ENCODE measurements at regions not wholly inside any gene's neighbourhood (a gene's known extent, or its start where the extent isn't known, plus 50 kb on each side); places are given as distances from the start of the nearest gene placed in this dataset.

GRCh38 chr3:24773798-24774197 is 279.1 kb upstream of the THRB start:
- DNase-seq, result peak; percentile 44

- DNase-seq, result no peak
Measured at GRCh38 chr3:24780991-24781390, 286.3 kb upstream of the THRB start.

- DNase-seq, result no peak
Measured at GRCh38 chr3:24781454-24781853, 286.8 kb upstream of the THRB start.

GRCh38 chr3:24793896-24794295 is 299.2 kb upstream of the THRB start:
- no peak for DNase-seq

- DNase-seq, result no peak
Measured at GRCh38 chr3:24802614-24803013, 308.0 kb upstream of the THRB start.

- no peak for DNase-seq
Measured at GRCh38 chr3:24804095-24804494, 309.4 kb upstream of the THRB start.

- DNase-seq, result no peak
Measured at GRCh38 chr3:24810881-24811280, 316.2 kb upstream of the THRB start.

GRCh38 chr3:24812116-24812515 is 317.5 kb upstream of the THRB start:
- no peak for DNase-seq

GRCh38 chr3:24818055-24818454 is 323.4 kb upstream of the THRB start:
- no peak for DNase-seq

GRCh38 chr3:24828011-24828410 is 333.4 kb upstream of the THRB start:
- DNase-seq, result no peak

GRCh38 chr3:24828551-24828950 is 333.9 kb upstream of the THRB start:
- no peak for DNase-seq

- no peak for DNase-seq
Measured at GRCh38 chr3:24829011-24829581, 334.4 kb upstream of the THRB start.

- no peak for DNase-seq
Measured at GRCh38 chr3:24829629-24830229, 335.1 kb upstream of the THRB start.

GRCh38 chr3:24830230-24831152 is 335.8 kb upstream of the THRB start:
- DNase-seq, result no peak

GRCh38 chr3:24831221-24831620 is 336.6 kb upstream of the THRB start:
- no peak for DNase-seq

- no peak for DNase-seq
Measured at GRCh38 chr3:24832891-24833290, 338.2 kb upstream of the THRB start.

- DNase-seq, result no peak
Measured at GRCh38 chr3:24834442-24834841, 339.8 kb upstream of the THRB start.

GRCh38 chr3:24835510-24835909 is 340.9 kb upstream of the THRB start:
- no peak for DNase-seq

- DNase-seq, result peak; percentile 3
Measured at GRCh38 chr3:24837601-24838000, 343.0 kb upstream of the THRB start.

GRCh38 chr3:24838533-24838932 is 343.9 kb upstream of the THRB start:
- DNase-seq, result no peak

GRCh38 chr3:24843955-24844354 is 349.3 kb upstream of the THRB start:
- DNase-seq, result no peak

- DNase-seq, result no peak
Measured at GRCh38 chr3:24845524-24846155, 351.0 kb upstream of the THRB start.

GRCh38 chr3:24846286-24846860 is 351.7 kb upstream of the THRB start:
- no peak for DNase-seq
